ENCODE measurements at regions not wholly inside any gene's neighbourhood (a gene's known extent, or its start where the extent isn't known, plus 50 kb on each side); places are given as distances from the start of the nearest gene placed in this dataset.

DNA sequence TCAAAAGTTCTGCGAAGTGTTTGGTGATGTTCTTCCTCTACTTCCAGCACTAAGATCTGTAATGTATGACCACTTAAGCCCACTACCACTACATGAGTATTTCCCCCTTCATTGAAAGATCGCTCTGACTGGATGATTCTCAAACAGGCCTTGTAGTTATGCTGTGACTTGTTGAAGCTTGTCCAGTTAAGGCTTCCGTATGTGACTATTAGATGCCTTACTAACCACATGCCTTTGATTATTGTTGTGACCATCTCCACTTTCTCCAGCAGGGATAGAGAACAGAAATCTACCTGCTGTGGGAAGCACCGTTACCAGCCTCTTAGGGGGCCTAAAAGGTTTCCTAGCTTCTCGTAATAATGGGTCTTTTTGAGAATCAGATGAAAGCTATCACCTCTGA, 81.1 kb downstream of the NOC3L start:
- Histone ChIP-seq H3K9me3 (replicated peaks; ENCODE audit: insufficient read depth, low read length) (no peaks in the 10 kb centered on the region), H4K20me1 (ENCODE audit: insufficient read depth, low read length) (no peaks in the 10 kb centered on the region), H3K27me3 (replicated peaks; ENCODE audit: insufficient read depth, low read length) (no peaks in the 10 kb centered on the region), H3K27ac (ENCODE audit: low read length) (no peak overlapping the region), H3F3A (ENCODE audit: insufficient read depth, low read length) (no peaks in the 10 kb centered on the region), H3K79me2 (ENCODE audit: low read length) (no peaks in the 10 kb centered on the region), H3K4me3 (ENCODE audit: low read length) (no peak overlapping the region), H3K36me3 (replicated peaks; ENCODE audit: insufficient read depth, low read length) (no peaks in the 10 kb centered on the region), H2AFZ (ENCODE audit: low read length) (no peak overlapping the region), H3K4me2 (ENCODE audit: low read depth, low read length) (no peak overlapping the region), H3K9ac (ENCODE audit: low read length) (no peak overlapping the region), H3K4me1 (ENCODE audit: low read length) (no peaks in the 10 kb centered on the region), H3K9me2 (replicated peaks; ENCODE audit: insufficient read depth, low read length) (no peaks in the 10 kb centered on the region)
- no peak for TF ChIP-seq EZH2phosphoT487 (IDR thresholded peaks at IDR 0.05; ENCODE audit: low read length)
- TF ChIP-seq EZH2 (optimal IDR thresholded peaks at IDR 0.05; ENCODE audit: low read depth, low read length) = no peak
- TF ChIP-seq, protein P1, sequence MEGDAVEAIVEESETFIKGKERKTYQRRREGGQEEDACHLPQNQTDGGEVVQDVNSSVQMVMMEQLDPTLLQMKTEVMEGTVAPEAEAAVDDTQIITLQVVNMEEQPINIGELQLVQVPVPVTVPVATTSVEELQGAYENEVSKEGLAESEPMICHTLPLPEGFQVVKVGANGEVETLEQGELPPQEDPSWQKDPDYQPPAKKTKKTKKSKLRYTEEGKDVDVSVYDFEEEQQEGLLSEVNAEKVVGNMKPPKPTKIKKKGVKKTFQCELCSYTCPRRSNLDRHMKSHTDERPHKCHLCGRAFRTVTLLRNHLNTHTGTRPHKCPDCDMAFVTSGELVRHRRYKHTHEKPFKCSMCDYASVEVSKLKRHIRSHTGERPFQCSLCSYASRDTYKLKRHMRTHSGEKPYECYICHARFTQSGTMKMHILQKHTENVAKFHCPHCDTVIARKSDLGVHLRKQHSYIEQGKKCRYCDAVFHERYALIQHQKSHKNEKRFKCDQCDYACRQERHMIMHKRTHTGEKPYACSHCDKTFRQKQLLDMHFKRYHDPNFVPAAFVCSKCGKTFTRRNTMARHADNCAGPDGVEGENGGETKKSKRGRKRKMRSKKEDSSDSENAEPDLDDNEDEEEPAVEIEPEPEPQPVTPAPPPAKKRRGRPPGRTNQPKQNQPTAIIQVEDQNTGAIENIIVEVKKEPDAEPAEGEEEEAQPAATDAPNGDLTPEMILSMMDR (IDR thresholded peaks at IDR 0.05; ENCODE audit: low read length) = no peak
- DNase-seq = no peak

DNA sequence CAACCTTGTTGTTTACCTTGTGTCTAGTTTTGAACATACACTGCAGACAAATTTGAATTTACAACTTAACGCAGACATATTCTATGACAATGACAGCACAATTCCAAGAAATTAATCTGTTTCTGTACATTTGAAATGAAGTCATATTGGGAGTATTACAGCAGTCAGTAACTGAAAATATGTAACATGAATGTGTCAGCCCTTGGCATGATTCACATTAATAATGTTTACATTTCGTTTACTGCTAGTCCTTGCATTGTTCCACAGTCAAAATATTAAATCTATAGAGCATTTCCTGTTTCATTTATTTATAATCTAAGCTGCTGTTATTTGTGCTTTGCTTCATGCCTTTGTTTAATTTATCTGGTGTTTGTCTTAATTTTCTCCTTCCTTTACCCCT, 80.4 kb downstream of the NOC3L start:
- no peak overlapping the region for H2AFZ ChIP-seq (ENCODE audit: low read length)
- no peaks in the 10 kb centered on the region for H4K20me1 ChIP-seq (ENCODE audit: insufficient read depth, low read length)
- no peak for DNase-seq
- H3K79me2 ChIP-seq (ENCODE audit: low read length) = no peaks in the 10 kb centered on the region
- no peaks in the 10 kb centered on the region for H3K9me3 ChIP-seq (replicated peaks; ENCODE audit: insufficient read depth, low read length)
- no peak for TF ChIP-seq EZH2 (optimal IDR thresholded peaks at IDR 0.05; ENCODE audit: low read depth, low read length)
- TF ChIP-seq, protein P1 (IDR thresholded peaks at IDR 0.05; ENCODE audit: low read length) = no peak
- no peak for TF ChIP-seq EZH2phosphoT487 (IDR thresholded peaks at IDR 0.05; ENCODE audit: low read length)
- H3K4me2 ChIP-seq (ENCODE audit: low read depth, low read length) = no peak overlapping the region
- no peak overlapping the region for H3K27ac ChIP-seq (ENCODE audit: low read length)
- H3K4me1 ChIP-seq (ENCODE audit: low read length) = no peaks in the 10 kb centered on the region
- no peak overlapping the region for H3K4me3 ChIP-seq (ENCODE audit: low read length)
- no peaks in the 10 kb centered on the region for H3K36me3 ChIP-seq (replicated peaks; ENCODE audit: insufficient read depth, low read length)
- H3K27me3 ChIP-seq (replicated peaks; ENCODE audit: insufficient read depth, low read length) = no peaks in the 10 kb centered on the region
- H3K9me2 ChIP-seq (replicated peaks; ENCODE audit: insufficient read depth, low read length) = no peaks in the 10 kb centered on the region
- no peaks in the 10 kb centered on the region for H3F3A ChIP-seq (ENCODE audit: insufficient read depth, low read length)
- H3K9ac ChIP-seq (ENCODE audit: low read length) = no peak overlapping the region
